ENCODE measurements at regions not wholly inside any gene's neighbourhood (a gene's known extent, or its start where the extent isn't known, plus 50 kb on each side); places are given as distances from the start of the nearest gene placed in this dataset.

- TF ChIP-seq, protein P1, sequence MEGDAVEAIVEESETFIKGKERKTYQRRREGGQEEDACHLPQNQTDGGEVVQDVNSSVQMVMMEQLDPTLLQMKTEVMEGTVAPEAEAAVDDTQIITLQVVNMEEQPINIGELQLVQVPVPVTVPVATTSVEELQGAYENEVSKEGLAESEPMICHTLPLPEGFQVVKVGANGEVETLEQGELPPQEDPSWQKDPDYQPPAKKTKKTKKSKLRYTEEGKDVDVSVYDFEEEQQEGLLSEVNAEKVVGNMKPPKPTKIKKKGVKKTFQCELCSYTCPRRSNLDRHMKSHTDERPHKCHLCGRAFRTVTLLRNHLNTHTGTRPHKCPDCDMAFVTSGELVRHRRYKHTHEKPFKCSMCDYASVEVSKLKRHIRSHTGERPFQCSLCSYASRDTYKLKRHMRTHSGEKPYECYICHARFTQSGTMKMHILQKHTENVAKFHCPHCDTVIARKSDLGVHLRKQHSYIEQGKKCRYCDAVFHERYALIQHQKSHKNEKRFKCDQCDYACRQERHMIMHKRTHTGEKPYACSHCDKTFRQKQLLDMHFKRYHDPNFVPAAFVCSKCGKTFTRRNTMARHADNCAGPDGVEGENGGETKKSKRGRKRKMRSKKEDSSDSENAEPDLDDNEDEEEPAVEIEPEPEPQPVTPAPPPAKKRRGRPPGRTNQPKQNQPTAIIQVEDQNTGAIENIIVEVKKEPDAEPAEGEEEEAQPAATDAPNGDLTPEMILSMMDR (IDR thresholded peaks at IDR 0.05) = no peak
- TF ChIP-seq POLR2AphosphoS5 (IDR thresholded peaks at IDR 0.05) = no peak
Measured at GRCh38 chr6:154567695-154568220, 57.3 kb upstream of the CNKSR3 start.

All from breast epithelium (tissue), 3 donors.